Transverse colon (tissue), 4 donors: ENCODE measurements at regions not wholly inside any gene's neighbourhood (a gene's known extent, or its start where the extent isn't known, plus 50 kb on each side); places are given as distances from the start of the nearest gene placed in this dataset.

ENCODE experiments used
- DNase-seq: peaks from one replicate; pipeline ENCODE4 v3.0.0-alpha.2; 2019
- H3K27ac ChIP-seq, 4 donors: fragments of 200-600 bp; sonication (generic); 2 replicates each; pipeline ENCODE4 v1.5.1; 2016 to 2018; ENCODE audit warnings: inconsistent platforms in 4 of 4
- H3K27me3 ChIP-seq: fragments of 200-600 bp; sonication (generic); 2 replicates; pipeline ENCODE4 v1.5.1; 2017; ENCODE audit warnings: inconsistent platforms
- H3K36me3 ChIP-seq, 4 donors: fragments of 200-600 bp; sonication (generic); 2 replicates each; pipeline ENCODE4 v1.5.1; 2017 to 2019; ENCODE audit warnings: inconsistent platforms in 4 of 4
- H3K4me1 ChIP-seq, 4 donors: fragments of 200-600 bp; sonication (generic); 2 replicates each; pipeline ENCODE4 v1.5.1; 2017 to 2020; ENCODE audit warnings: inconsistent platforms in 4 of 4
- H3K4me3 ChIP-seq, 4 donors: fragments of 200-600 bp; sonication (generic); 1 replicate in 1 of 4; 2 replicates in 3 of 4; pipeline versions ENCODE4 v1.5.1 to v1.6.1; 2017 to 2019; ENCODE audit warnings: inconsistent platforms in 4 of 4
- H3K9me3 ChIP-seq, 2 donors: fragments of 200-600 bp; sonication (generic); 2 replicates each; pipeline ENCODE4 v1.5.1; 2017 to 2019; ENCODE audit warnings: inconsistent platforms in 2 of 2
- EP300 ChIP-seq: sonication (generic); formaldehyde crosslinking; IDR thresholded peaks from one replicate; pipeline ENCODE4 v1.6.1; 2017; ENCODE audit warnings: antibody characterized with exemption, low read depth
- POLR2A ChIP-seq: fragments of 450-650 bp; IDR thresholded peaks from one replicate; pipeline ENCODE4 v1.6.1; 2016; ENCODE audit warnings: antibody characterized with exemption, mild to moderate bottlenecking, moderate library complexity
- POLR2AphosphoS5 ChIP-seq, 3 donors: sonication (generic); formaldehyde crosslinking; IDR thresholded peaks; one replicate each; pipeline ENCODE4 v1.6.1; 2016; ENCODE audit warnings: antibody characterized with exemption in 3 of 3
- WGBS, 2 donors: methylation state at CpG; one replicate each; pipeline ENCODE4 v1.1.5; 2018; ENCODE audit warnings: low coverage in 1 of 2; 5-methylcytosine and 5-hydroxymethylcytosine counted together
- in situ Hi-C, 4 donors: fragments of 200-750 bp; cut with MboI; loops; one replicate each; pipeline versions ENCODE4 v1.15.0 to v1.15.1; 2017; ENCODE audit warnings: low sequenced_read_pairs in 3 of 4, low pct_ligation_motif_present in 1 of 4, low pct_unique_long_range_greater_than_20kb in 1 of 4
- intact Hi-C: fragments of 100-400 bp; cut with DNase I; formaldehyde crosslinking; loops from one replicate; pipeline ENCODE4 v1.15.1; 2023; ENCODE audit warnings: low total_unique reads
- TF ChIP-seq, protein P1 (sequence below), 5 experiments: fragments of 200-600 bp in 3 of 5; fragments of 450-650 bp in 2 of 5; sonication (generic) in 3 of 5; IDR thresholded peaks; 1 replicate in 2 of 5; 2 replicates in 3 of 5; pipeline ENCODE4 v1.5.1; 2016 to 2017; ENCODE audit warnings: antibody characterized with exemption in 5 of 5, inconsistent platforms in 3 of 5, mild to moderate bottlenecking in 2 of 5, moderate library complexity in 1 of 5

- Histone ChIP-seq H3K27ac (no peak overlapping the region), H3K27me3 (no peaks in the 10 kb centered on the region), H3K4me3 (no peak overlapping the region), H3K4me1 (no peaks in the 10 kb centered on the region), H3K9me3 (no peaks in the 10 kb centered on the region), H3K36me3 (no peaks in the 10 kb centered on the region)
- TF ChIP-seq, protein P1, sequence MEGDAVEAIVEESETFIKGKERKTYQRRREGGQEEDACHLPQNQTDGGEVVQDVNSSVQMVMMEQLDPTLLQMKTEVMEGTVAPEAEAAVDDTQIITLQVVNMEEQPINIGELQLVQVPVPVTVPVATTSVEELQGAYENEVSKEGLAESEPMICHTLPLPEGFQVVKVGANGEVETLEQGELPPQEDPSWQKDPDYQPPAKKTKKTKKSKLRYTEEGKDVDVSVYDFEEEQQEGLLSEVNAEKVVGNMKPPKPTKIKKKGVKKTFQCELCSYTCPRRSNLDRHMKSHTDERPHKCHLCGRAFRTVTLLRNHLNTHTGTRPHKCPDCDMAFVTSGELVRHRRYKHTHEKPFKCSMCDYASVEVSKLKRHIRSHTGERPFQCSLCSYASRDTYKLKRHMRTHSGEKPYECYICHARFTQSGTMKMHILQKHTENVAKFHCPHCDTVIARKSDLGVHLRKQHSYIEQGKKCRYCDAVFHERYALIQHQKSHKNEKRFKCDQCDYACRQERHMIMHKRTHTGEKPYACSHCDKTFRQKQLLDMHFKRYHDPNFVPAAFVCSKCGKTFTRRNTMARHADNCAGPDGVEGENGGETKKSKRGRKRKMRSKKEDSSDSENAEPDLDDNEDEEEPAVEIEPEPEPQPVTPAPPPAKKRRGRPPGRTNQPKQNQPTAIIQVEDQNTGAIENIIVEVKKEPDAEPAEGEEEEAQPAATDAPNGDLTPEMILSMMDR (IDR thresholded peaks at IDR 0.05): no peak
- TF ChIP-seq POLR2A (no peak), POLR2AphosphoS5 (IDR thresholded peaks at IDR 0.05) (no peak), EP300 (no peak)
- intact Hi-C loops: no loop called here
- WGBS, 2 donors: 0 to 19% methylated on average over 1 of the region's 1 CpG
- no peak for DNase-seq
- in situ Hi-C loops: no loop called here
Observed at GRCh38 chr9:100639854-100640253, 62.0 kb downstream of the CAVIN4 start.

DNA sequence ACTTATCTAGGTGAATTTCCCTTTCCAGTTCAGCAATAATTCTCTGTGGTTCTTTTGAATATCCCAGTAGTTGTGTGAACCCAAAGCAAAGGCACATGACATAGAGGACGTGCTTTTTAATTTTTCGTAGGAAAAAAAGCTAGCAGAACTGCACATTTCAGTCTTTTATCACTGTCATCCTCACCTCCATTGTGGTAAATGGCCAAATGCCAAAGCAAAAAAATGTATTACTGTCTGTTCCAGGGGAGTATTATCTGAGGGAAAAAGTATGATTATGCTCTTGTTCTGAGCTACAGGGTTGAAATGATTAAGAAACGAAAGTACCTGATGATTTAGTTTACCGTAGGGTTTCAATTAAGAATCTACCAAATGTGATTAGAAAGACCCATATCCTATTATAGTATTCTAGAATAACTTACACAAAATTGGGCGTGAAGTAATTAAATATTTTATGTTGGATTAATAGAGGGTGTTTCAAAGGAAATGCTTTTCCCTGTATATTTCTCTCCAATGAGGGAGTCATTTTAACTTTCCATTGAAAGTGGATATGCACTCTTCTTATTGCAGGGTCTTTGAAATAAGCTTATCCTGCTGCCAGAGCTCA, 62.7 kb downstream of the CAVIN4 start:
- no peak for TF ChIP-seq POLR2AphosphoS5 (IDR thresholded peaks at IDR 0.05)
- TF ChIP-seq, protein P1 (IDR thresholded peaks at IDR 0.05): no peak
- no peak for TF ChIP-seq EP300
- TF ChIP-seq POLR2A: no peak
- no peak overlapping the region for H3K27ac ChIP-seq
- intact Hi-C loops: no loop called here
- 74 to 75% methylated on average over 5 of the region's 5 CpGs for WGBS, 2 donors
- in situ Hi-C loops: no loop called here
- H3K4me1 ChIP-seq: no peaks in the 10 kb centered on the region
- no peak for DNase-seq
- no peaks in the 10 kb centered on the region for H3K36me3 ChIP-seq
- H3K27me3 ChIP-seq: no peaks in the 10 kb centered on the region
- H3K4me3 ChIP-seq: no peak overlapping the region
- no peaks in the 10 kb centered on the region for H3K9me3 ChIP-seq

DNA sequence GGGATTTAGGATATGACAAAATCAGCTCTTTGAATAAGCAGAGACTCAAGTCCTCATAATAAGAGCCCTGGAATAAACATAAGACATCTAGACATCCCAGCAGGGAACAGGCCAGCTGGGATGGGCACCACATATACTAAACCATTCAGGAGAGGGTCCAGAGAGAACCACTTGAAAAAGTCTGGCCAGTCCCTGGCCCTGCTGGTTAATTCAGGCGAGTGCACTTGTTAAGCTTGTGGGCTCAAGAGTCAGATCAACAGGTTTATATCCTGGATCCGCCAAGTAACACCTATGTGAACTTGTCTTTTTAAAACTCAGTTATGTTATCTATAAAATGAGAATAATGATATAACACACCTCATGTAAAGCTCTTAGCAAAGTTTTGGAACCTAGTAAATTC, 63.3 kb downstream of the CAVIN4 start:
- no peak for TF ChIP-seq EP300
- no peak for TF ChIP-seq POLR2AphosphoS5 (IDR thresholded peaks at IDR 0.05)
- TF ChIP-seq, protein P1 (IDR thresholded peaks at IDR 0.05): no peak
- no peak for TF ChIP-seq POLR2A
- Histone ChIP-seq H3K4me1 (no peaks in the 10 kb centered on the region), H3K27me3 (no peaks in the 10 kb centered on the region), H3K27ac (no peak overlapping the region), H3K36me3 (no peaks in the 10 kb centered on the region), H3K4me3 (no peak overlapping the region), H3K9me3 (no peaks in the 10 kb centered on the region)
- intact Hi-C loops (no loop called here), in situ Hi-C loops (no loop called here)
- no peak for DNase-seq
- 81 to 100% methylated on average over 1 to 2 of the region's 2 CpGs for WGBS, 2 donors

DNA sequence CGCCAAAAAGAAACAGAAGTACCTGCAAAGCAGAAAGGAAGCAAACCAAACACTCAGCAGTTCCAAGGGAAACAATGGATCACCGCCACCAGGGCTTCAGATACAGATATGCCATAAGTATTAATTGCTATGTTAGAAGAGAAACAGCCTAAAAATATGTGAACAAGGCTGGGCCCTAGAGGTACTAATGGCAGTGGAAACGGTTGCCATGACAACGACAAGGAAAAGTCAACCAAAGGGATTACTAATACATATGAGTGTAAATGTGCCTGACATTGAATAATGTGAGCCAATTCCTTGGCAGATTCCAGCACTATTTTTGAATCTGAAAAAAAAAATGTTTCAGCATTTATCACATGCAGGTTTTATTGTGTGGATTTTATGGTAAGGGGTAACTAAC, 75.0 kb downstream of the CAVIN4 start:
- Histone ChIP-seq H3K4me1 (no peaks in the 10 kb centered on the region), H3K4me3 (no peak overlapping the region), H3K27ac (no peak overlapping the region), H3K9me3 (no peaks in the 10 kb centered on the region), H3K36me3 (no peaks in the 10 kb centered on the region), H3K27me3 (no peaks in the 10 kb centered on the region)
- TF ChIP-seq POLR2A: no peak
- TF ChIP-seq, protein P1 (IDR thresholded peaks at IDR 0.05): no peak
- TF ChIP-seq POLR2AphosphoS5 (IDR thresholded peaks at IDR 0.05): no peak
- TF ChIP-seq EP300: no peak
- intact Hi-C loops: no loop called here
- in situ Hi-C loops: no loop called here
- 80 to 89% methylated on average over 4 of the region's 4 CpGs for WGBS, 2 donors
- no peak for DNase-seq
